ENCODE measurements at regions not wholly inside any gene's neighbourhood (a gene's known extent, or its start where the extent isn't known, plus 50 kb on each side); places are given as distances from the start of the nearest gene placed in this dataset.
"Not testable (repeated sequence)": the region's sequence is repeated elsewhere in the genome, so short reads cannot be mapped to it uniquely, and the experiment has no call there.

DNA sequence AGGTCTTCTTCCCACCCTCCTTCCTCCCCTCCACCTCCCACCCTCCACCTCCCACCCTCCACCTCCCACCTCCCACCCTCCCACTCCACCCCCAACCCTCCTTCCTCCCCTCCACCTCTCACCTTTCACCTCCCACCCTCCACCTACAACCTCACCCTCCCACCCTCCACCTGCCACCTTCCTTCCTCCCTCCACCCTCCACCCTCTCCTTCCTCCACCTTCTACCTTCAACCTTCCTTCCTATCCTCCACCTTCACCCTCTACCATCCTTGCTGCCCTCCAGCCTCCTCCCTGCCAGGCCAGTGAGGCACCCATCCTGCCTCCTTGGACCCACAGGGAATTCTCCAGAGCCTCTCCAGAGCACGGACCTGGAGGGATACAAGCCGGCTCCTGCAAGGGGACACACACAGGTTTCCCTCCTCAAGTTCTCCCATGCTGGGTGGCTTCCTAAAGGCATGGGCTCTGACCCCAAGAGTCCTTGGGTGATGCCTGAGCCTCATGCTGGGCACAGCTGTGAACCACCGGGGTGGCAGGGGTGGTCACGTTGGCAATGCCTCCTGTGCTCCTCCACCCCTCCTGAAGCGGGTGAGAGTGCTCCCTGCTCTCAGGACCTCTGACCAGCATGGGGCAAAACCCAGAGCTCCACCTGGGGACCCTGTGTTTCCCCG lies 293.0 kb downstream of the NDUFA10 start:
- H3K36me3 Mint-ChIP-seq (ENCODE audit: insufficient read depth), result no peaks in the 10 kb centered on the region
- peaks cover 28% of the 10 kb centered on the region for H3K27me3 Mint-ChIP-seq
- H3K4me1 Mint-ChIP-seq, result peaks cover 11% of the 10 kb centered on the region
- no peak overlapping the region for H3K27ac Mint-ChIP-seq (ENCODE audit: low read depth)
- H3K4me3 Mint-ChIP-seq, result no peak overlapping the region
- H3K9me3 Mint-ChIP-seq, result no peaks in the 10 kb centered on the region
- DNase-seq (ENCODE audit: low spot score in 2 of 2), result no peak
- ATAC-seq (replicated peaks; ENCODE audit: extremely low read depth, poor library complexity, severe bottlenecking), result no peak

DNA sequence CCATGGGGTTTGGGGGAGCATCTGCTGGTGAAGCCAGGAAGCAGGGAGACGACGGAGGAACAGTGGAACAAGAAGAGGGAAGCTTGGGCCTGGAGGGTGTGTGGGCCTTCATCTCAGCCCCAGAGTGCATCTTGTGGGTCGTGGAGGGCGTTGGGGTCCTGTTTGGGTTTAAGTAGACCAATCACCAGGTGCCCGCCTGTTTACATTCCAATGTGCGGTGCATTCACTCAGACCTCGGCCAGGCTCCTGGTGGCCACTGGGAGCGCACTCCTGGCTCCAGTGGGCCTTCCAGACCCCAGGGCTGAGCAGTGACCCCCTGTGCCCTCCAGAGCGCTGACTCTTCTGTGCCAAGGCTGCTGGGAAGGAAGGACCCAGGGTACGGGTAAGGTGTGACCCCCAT lies 293.7 kb downstream of the NDUFA10 start:
- Mint-ChIP-seq H3K4me1 (peaks cover 11% of the 10 kb centered on the region), H3K9me3 (no peaks in the 10 kb centered on the region), H3K27ac (ENCODE audit: low read depth) (peak overlapping the region; percentile 11), H3K27me3 (peaks cover 28% of the 10 kb centered on the region), H3K4me3 (no peak overlapping the region), H3K36me3 (ENCODE audit: insufficient read depth) (no peaks in the 10 kb centered on the region)
- no peak for DNase-seq (ENCODE audit: low spot score in 2 of 2)
- no peak for ATAC-seq (replicated peaks; ENCODE audit: extremely low read depth, poor library complexity, severe bottlenecking)

DNA sequence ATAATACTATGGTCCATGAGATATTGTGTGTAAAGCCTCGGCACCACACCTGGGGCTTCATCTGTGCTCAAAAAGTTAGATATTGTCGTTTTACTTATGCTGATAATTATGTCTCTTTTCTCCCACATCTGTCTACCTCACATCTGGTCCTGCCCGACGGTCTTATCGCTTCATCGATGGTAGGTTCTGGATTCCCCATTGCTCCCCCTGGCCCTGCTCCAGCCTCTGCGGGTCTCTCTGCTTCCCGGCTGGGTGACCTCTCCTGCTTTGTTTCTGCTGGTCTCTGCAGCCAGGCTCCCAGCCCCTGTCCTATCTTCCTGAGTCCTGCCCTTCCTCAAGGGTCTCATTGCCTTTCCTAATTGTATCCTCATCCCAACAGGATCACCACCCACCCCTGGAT lies 294.2 kb downstream of the NDUFA10 start:
- peak overlapping the region; percentile 11 for H3K27ac Mint-ChIP-seq (ENCODE audit: low read depth)
- H3K36me3 Mint-ChIP-seq (ENCODE audit: insufficient read depth), result no peaks in the 10 kb centered on the region
- ATAC-seq (replicated peaks; ENCODE audit: extremely low read depth, poor library complexity, severe bottlenecking), result no peak
- DNase-seq (ENCODE audit: low spot score in 2 of 2), result no peak
- peaks cover 28% of the 10 kb centered on the region for H3K27me3 Mint-ChIP-seq
- peaks cover 11% of the 10 kb centered on the region for H3K4me1 Mint-ChIP-seq
- no peak overlapping the region for H3K4me3 Mint-ChIP-seq
- no peaks in the 10 kb centered on the region for H3K9me3 Mint-ChIP-seq

DNA sequence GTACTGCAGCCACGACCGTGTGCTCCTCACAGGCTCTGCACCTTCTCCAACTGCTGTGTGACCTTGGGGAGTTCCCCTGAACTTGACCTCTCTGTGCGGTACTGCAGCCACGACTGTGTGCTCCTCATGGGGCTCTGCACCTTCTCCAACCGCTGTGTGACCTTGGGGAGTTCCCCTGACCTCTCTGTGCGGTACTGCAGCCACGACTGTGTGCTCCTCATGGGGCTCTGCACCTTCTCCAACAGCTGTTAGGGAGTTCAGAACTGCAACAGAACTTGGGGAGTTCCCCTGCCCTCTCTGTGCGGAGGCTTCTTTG lies 294.6 kb downstream of the NDUFA10 start:
- Mint-ChIP-seq H3K27ac (ENCODE audit: low read depth) (peak overlapping the region; percentile 11), H3K27me3 (peaks cover 28% of the 10 kb centered on the region), H3K4me1 (peaks cover 11% of the 10 kb centered on the region)
- not testable (repeated sequence) for H3K9me3 Mint-ChIP-seq; H3K36me3 Mint-ChIP-seq (ENCODE audit: insufficient read depth); DNase-seq (ENCODE audit: low spot score in 2 of 2); H3K4me3 Mint-ChIP-seq
- peak; percentile 19 for ATAC-seq (replicated peaks; ENCODE audit: extremely low read depth, poor library complexity, severe bottlenecking)

DNA sequence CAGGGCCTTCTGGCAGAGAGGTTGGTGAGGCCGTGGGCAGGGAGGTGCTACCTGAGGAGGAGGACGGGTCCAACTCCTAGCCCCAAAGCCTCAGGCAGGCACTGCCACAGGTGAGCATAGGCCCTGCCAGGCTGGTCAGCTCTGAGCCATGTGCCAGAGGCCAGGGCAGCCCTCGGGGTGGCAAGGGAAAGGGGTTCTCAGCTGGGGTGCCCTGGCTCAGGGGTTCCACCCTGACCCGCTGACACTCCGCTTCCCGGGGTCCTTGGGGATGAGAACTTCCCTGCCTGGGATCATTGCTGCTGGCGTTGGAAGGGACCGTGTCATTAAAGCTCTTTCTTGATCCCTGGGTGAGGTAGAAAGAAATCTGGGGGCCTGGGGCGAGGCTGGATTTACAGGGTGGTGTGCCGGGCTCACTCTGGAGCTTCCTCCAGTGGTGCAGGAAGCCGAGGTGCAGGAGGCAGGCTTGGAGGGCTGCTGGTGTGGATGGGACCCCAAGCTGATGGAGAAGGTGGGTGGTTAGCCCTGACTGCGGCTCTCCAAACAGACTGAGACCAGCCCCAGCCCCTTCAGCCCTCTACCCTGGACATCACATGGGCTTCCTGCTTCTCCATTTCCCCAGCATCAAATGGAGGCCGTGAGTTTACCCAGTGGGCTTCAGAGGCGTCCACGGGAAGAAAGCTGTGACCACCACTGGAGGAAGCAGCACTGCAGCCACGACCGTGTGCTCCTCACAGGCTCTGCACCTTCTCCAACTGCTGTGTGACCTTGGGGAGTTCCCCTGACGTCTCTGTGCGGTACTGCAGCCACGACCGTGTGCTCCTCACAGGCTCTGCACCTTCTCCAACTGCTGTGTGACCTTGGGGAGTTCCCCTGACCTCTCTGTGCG lies 295.2 kb downstream of the NDUFA10 start:
- Mint-ChIP-seq H3K4me1 (peaks cover 11% of the 10 kb centered on the region), H3K27ac (ENCODE audit: low read depth) (no peak overlapping the region), H3K36me3 (ENCODE audit: insufficient read depth) (peaks cover 1% of the 10 kb centered on the region), H3K27me3 (peaks cover 28% of the 10 kb centered on the region), H3K9me3 (no peaks in the 10 kb centered on the region), H3K4me3 (no peak overlapping the region)
- ATAC-seq (replicated peaks; ENCODE audit: extremely low read depth, poor library complexity, severe bottlenecking) (no peak), DNase-seq (ENCODE audit: low spot score in 2 of 2) (no peak)

DNA sequence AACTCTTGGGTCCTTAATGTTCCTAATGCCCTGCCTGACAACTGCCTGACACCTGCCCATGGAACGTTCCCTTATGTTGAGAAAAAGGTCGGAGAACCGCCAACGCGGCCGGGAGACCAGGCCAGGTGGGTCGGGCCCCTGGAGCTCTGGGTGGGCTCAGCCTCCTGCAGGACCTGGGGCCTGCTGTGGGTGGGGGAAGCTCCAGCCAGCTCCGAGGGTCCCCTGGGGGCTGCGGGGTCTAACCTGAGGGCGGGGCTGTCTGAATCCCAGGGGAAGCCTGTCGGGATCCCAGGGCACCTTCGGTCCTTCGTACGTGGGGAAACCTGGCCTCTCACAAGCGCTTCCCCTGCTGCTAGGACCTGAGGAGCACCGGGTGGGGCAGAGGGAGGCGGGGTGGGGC lies 296.0 kb downstream of the NDUFA10 start:
- DNase-seq (ENCODE audit: low spot score in 2 of 2), result no peak
- H3K36me3 Mint-ChIP-seq (ENCODE audit: insufficient read depth), result peaks cover 5% of the 10 kb centered on the region
- ATAC-seq (replicated peaks; ENCODE audit: extremely low read depth, poor library complexity, severe bottlenecking), result no peak

DNA sequence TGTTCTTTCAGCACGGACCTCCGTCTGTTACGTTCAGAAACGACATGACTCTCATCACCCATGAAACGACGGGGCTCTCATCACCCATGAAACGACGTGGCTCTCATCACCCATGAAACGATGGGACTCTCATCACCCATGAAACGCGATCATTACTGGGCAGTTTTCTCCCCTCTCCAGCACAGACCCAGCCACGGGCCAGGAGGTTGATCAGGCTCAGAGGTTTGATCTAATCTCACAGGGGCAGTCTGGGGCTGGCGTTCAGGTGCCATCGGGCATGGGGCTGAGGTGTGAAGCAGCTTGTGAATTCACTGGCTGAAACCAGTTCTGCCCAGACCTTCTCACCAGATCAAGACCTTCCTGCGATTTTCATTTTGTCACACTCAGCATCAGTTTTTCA lies 296.4 kb downstream of the NDUFA10 start:
- H3K4me3 Mint-ChIP-seq, result no peak overlapping the region
- peaks cover 11% of the 10 kb centered on the region for H3K4me1 Mint-ChIP-seq
- no peak overlapping the region for H3K27ac Mint-ChIP-seq (ENCODE audit: low read depth)
- peaks cover 5% of the 10 kb centered on the region for H3K36me3 Mint-ChIP-seq (ENCODE audit: insufficient read depth)
- no peak for ATAC-seq (replicated peaks; ENCODE audit: extremely low read depth, poor library complexity, severe bottlenecking)
- DNase-seq (ENCODE audit: low spot score in 2 of 2), result no peak
- no peaks in the 10 kb centered on the region for H3K9me3 Mint-ChIP-seq
- peaks cover 28% of the 10 kb centered on the region for H3K27me3 Mint-ChIP-seq

More for the DNA sequence above, 296.0 kb downstream of the NDUFA10 start:
- Mint-ChIP-seq H3K27me3 (peaks cover 28% of the 10 kb centered on the region), H3K4me3 (no peak overlapping the region), H3K9me3 (no peaks in the 10 kb centered on the region), H3K27ac (ENCODE audit: low read depth) (no peak overlapping the region), H3K4me1 (peaks cover 11% of the 10 kb centered on the region)

DNA sequence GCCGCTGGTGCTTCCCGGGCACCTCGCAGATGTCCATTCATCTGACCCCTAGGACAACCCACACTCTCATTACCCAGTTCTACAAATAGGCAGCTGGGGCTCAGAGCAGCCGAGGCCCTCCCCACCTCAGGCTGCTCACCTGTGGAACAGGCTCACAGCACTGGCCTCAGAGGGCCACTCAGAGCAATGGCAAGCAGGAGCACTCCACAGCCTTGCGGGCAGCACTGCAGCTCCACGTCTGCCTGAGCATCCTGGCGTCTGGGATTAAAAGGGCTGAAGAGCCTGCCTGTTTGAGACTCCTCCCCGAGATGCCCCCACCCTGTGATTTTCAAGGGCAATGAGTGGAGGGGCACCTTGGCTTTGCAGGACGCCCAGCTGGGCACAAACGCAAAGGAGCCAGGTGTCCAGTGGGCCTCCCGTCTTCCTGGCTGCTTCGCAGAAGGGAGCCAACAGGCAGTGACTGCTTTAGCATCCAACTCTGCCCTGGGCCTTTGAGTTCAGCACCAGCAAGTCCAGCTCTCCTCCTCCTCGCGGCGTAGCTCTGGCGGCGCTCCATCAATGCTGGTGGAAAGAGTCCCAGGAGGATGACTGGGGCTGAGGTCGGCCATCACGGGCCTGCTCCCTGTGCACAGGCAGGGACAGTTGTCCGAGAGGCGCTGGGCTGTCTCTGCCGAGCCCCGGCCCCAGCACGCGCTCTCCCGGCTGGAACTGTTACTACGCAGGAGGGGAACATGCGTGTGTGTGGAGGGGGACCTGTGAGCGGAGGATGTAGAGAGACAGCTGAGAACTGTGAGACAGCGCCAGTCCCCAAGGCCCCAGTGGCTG lies 297.2 kb downstream of the NDUFA10 start:
- H3K27ac Mint-ChIP-seq (ENCODE audit: low read depth), result peak overlapping the region; percentile 69
- no peaks in the 10 kb centered on the region for H3K9me3 Mint-ChIP-seq
- DNase-seq (ENCODE audit: low spot score in 2 of 2) (no peak), ATAC-seq (replicated peaks; ENCODE audit: extremely low read depth, poor library complexity, severe bottlenecking) (no peak)
- peaks cover 25% of the 10 kb centered on the region for H3K27me3 Mint-ChIP-seq
- peaks cover 11% of the 10 kb centered on the region for H3K4me1 Mint-ChIP-seq
- no peak overlapping the region for H3K4me3 Mint-ChIP-seq
- peaks cover 5% of the 10 kb centered on the region for H3K36me3 Mint-ChIP-seq (ENCODE audit: insufficient read depth)

DNA sequence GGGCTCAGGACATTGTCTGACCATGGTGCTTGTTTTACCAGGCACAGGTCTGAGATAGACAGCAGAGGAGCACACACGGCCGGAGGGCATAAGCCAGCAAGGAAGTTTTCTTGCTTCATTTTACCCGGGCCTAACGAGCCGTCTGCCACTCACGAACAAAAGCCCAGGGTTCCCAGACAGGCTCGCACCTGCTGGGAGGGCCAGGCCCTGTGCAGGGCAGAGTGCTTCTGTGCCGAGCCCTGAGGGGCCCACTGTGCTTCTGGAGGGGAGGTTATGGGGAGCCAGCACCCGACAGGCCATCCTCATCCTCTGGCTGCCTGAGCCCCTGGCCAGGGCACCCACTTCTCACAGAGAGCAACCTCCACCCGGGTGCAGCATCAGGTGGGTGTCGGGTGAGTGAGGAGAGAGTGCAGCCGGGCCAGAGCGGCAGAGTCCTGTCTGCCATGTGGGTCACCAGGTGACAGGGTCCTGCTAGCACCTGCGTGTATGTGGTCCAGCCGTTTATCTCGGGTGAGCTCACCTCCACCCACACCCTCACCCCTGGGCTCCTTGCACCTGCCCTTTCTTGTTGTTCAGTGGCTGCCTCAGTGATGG lies 297.9 kb downstream of the NDUFA10 start:
- Mint-ChIP-seq H3K9me3 (no peaks in the 10 kb centered on the region), H3K27ac (ENCODE audit: low read depth) (peak overlapping the region; percentile 69), H3K36me3 (ENCODE audit: insufficient read depth) (peaks cover 5% of the 10 kb centered on the region)

DNA sequence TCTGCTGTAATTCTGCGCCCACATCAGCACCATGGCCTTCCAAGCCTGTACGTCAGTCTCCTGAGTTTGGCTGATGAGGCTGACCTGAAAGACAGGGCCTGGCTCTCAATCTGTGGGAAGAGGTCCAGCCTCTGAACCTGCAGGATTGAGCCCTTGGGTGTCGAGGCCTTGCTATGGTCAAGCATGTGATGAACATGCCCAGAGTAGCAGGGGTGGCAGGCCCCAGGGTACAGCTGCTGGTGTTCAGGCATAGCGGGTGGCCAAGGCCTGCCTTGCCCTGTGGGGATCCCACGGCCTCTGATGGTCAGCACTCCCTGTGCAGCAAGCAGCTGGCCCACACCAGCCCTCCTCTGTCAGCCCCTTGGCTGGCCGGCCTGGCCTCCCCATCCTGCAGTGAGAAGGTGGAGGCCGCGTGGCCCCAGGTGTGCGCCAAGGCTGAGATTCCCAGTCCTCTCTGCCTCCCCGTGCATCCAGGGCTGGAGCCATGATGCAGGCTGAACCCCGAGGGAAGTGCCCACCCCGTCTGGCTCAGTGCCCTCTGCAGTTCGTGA lies 298.4 kb downstream of the NDUFA10 start:
- ATAC-seq (replicated peaks; ENCODE audit: extremely low read depth, poor library complexity, severe bottlenecking) (no peak), DNase-seq (ENCODE audit: low spot score in 2 of 2) (no peak)
- no peak overlapping the region for H3K4me3 Mint-ChIP-seq
- peaks cover 11% of the 10 kb centered on the region for H3K4me1 Mint-ChIP-seq
- no peaks in the 10 kb centered on the region for H3K9me3 Mint-ChIP-seq
- peaks cover 12% of the 10 kb centered on the region for H3K27me3 Mint-ChIP-seq
- peaks cover 5% of the 10 kb centered on the region for H3K36me3 Mint-ChIP-seq (ENCODE audit: insufficient read depth)
- H3K27ac Mint-ChIP-seq (ENCODE audit: low read depth), result no peak overlapping the region

More for the DNA sequence above, 297.9 kb downstream of the NDUFA10 start:
- Mint-ChIP-seq H3K4me1 (peaks cover 11% of the 10 kb centered on the region), H3K4me3 (no peak overlapping the region), H3K27me3 (peaks cover 18% of the 10 kb centered on the region)
- no peak for DNase-seq (ENCODE audit: low spot score in 2 of 2)
- no peak for ATAC-seq (replicated peaks; ENCODE audit: extremely low read depth, poor library complexity, severe bottlenecking)

DNA sequence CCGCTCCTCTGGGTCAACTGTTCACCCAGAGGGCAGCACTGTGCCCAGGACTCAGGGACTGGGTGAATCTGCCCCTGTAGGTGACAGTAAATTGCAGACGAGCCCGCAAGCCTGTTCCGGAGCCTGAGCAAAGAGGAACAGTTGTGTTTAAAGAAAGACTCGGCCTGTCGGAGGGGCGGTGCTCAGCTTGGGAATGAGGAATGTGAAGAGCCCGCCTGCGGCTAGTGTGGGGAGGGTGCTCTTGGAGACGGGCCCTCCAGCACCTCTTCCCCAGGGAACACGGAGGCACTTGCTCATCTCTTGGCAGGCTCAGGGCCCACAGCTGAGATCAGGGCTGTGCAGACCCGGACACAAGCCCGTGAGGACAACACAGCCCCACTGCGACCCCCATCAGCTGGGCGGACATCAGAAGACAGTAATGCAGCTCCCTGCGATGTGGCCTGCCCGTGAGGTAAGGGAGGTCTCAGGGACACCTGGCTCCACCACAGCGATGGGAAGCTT lies 299.0 kb downstream of the NDUFA10 start:
- H3K36me3 Mint-ChIP-seq (ENCODE audit: insufficient read depth), result peaks cover 5% of the 10 kb centered on the region

DNA sequence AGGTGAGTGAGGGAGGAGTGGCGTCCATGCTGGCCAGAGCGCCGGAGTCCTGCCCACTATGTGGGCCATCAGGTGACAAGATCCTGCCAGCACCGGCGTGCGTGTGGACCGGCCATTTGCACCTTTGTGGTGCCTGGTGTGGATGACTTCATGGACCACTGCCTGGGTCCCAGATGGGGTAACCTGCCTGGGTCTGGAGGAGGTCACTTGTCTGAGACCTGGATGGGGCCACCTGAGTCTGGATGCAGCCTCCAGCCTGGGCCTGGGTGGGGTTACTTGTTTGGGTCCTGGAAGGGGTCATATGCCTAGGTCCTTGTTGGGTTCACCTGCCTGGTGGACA lies 299.6 kb downstream of the NDUFA10 start:
- Mint-ChIP-seq H3K9me3 (no peaks in the 10 kb centered on the region), H3K36me3 (ENCODE audit: insufficient read depth) (peaks cover 7% of the 10 kb centered on the region), H3K27ac (ENCODE audit: low read depth) (no peak overlapping the region), H3K27me3 (peaks cover under 1% of the 10 kb centered on the region), H3K4me1 (peaks cover 4% of the 10 kb centered on the region), H3K4me3 (no peak overlapping the region)
- no peak for ATAC-seq (replicated peaks; ENCODE audit: extremely low read depth, poor library complexity, severe bottlenecking)
- DNase-seq (ENCODE audit: low spot score in 2 of 2), result no peak

More for the DNA sequence above, 299.0 kb downstream of the NDUFA10 start:
- Mint-ChIP-seq H3K4me1 (peaks cover 10% of the 10 kb centered on the region), H3K4me3 (no peak overlapping the region), H3K9me3 (no peaks in the 10 kb centered on the region), H3K27ac (ENCODE audit: low read depth) (no peak overlapping the region), H3K27me3 (peaks cover 6% of the 10 kb centered on the region)
- no peak for DNase-seq (ENCODE audit: low spot score in 2 of 2)
- ATAC-seq (replicated peaks; ENCODE audit: extremely low read depth, poor library complexity, severe bottlenecking), result no peak

Data from central memory CD8-positive, alpha-beta T cell (primary cell).